ENCODE measurements at regions not wholly inside any gene's neighbourhood (a gene's known extent, or its start where the extent isn't known, plus 50 kb on each side); places are given as distances from the start of the nearest gene placed in this dataset.

DNA sequence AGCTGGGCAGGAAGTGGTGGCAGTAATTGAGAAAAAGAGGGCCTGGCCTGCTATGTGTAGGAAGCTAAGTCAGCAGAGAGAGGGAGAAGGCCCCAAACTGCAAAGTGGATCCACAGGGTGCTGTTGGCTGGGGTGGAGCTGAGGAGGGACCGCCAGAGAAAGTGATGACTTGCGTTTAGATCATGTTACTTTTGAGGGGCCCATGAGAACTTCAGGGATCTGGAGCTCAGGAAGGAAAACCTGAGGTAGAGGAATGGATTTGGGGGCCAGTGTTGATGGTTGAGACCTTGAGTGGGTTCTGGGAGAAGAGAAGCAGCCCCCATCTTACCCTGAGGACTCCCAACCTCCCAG lies 155.5 kb downstream of the MRPL14 start:
- DNase-seq, result no peak
- peak overlapping the region in 1 of 2 donors; percentile 73 for H3K27ac ChIP-seq (ENCODE audit: low read depth in 1 of 2, low read length in 1 of 2)
- H3K4me1 ChIP-seq (ENCODE audit: control insufficient read depth in 5 of 5, insufficient read depth in 5 of 5, low read length in 5 of 5), result peaks cover 0 to 45% (median 31%) of the 10 kb centered on the region in 5 donors
- peaks cover 0 to 2% (median 0%) of the 10 kb centered on the region in 3 donors for H3K27me3 ChIP-seq (ENCODE audit: control insufficient read depth in 3 of 3, insufficient read depth in 3 of 3, low read length in 2 of 3)
- H3K9ac ChIP-seq (ENCODE audit: insufficient read depth in 1 of 2, low read length in 2 of 2), result no peak overlapping the region
- peaks cover 0 to 3% (median 0%) of the 10 kb centered on the region in 4 donors for H3K9me3 ChIP-seq (ENCODE audit: control insufficient read depth in 4 of 4, insufficient read depth in 3 of 4, low read length in 3 of 4)
- no peaks in the 10 kb centered on the region for H3K36me3 ChIP-seq (ENCODE audit: control insufficient read depth in 4 of 4, insufficient read depth in 4 of 4, low read length in 4 of 4)
- WGBS, 2 donors, result 97 to 100% methylated on average over 2 of the region's 2 CpGs
- H3K4me3 ChIP-seq, result no peak overlapping the region
- TF ChIP-seq CTCF (IDR thresholded peaks at IDR 0.05; ENCODE audit: control extremely low read depth, extremely low read depth), result no peak
- no peak for ATAC-seq (ENCODE audit: insufficient read depth, low FRiP score)

DNA sequence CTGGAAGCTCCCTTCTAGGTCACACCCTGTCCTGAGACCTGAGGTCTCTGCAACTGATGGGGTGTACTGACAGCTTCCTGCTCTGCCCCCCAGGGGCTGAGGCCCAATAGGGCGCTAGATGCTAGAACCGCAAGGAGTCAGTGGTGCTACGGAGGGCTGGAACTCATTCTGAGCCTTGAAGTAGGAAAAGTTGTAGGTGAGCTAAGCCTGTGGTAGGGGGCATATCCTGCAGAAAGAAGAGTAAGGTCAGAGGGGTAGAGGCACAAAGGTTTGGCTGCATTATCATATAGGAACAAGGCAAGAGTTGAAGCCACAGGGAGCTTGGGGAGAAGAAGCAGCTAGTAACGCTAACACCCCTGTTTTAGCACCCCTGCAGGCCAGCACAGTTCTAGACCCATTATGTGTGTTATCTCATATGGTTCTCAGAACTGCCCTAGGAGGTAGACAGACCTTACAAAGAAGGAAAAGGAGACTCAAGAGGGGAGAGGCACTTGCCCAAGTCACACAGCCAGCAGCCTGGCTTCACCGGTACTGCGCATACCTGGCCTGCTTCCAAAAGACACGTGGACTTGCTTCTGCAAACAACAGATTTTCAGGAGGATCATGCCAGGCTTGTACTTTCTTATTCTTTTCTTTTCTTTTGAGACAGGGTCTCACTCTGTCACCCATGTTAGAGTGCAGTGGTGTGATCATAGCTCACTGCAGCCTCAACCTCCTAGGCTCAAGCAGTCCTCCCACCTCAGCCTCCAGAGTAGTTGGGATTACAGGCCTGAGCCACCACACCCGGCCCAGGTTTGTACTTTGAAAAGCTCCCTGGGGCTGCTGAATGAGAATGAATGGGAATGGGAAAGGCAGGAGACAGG lies 156.1 kb downstream of the MRPL14 start:
- no peaks in the 10 kb centered on the region for H3K36me3 ChIP-seq (ENCODE audit: control insufficient read depth in 4 of 4, insufficient read depth in 4 of 4, low read length in 4 of 4)
- peaks cover 0 to 3% (median 0%) of the 10 kb centered on the region in 4 donors for H3K9me3 ChIP-seq (ENCODE audit: control insufficient read depth in 4 of 4, insufficient read depth in 3 of 4, low read length in 3 of 4)
- H3K27ac ChIP-seq (ENCODE audit: low read depth in 1 of 2, low read length in 1 of 2), result peak overlapping the region in 1 of 2 donors; percentile 73
- DNase-seq, result peak in 2 of 3 donors; percentile 70 to 80
- no peak overlapping the region for H3K4me3 ChIP-seq
- ATAC-seq (ENCODE audit: insufficient read depth, low FRiP score), result no peak
- H3K27me3 ChIP-seq (ENCODE audit: control insufficient read depth in 3 of 3, insufficient read depth in 3 of 3, low read length in 2 of 3), result peaks cover 0 to 2% (median 0%) of the 10 kb centered on the region in 3 donors
- TF ChIP-seq CTCF (IDR thresholded peaks at IDR 0.05; ENCODE audit: control extremely low read depth, extremely low read depth), result no peak
- H3K9ac ChIP-seq (ENCODE audit: insufficient read depth in 1 of 2, low read length in 2 of 2), result no peak overlapping the region
- H3K4me1 ChIP-seq (ENCODE audit: control insufficient read depth in 5 of 5, insufficient read depth in 5 of 5, low read length in 5 of 5), result peaks cover 0 to 45% (median 31%) of the 10 kb centered on the region in 5 donors
- 82 to 84% methylated on average over 8 of the region's 8 CpGs for WGBS, 2 donors

GRCh38 chr6:43970068-43970912 lies 157.0 kb downstream of the MRPL14 start:
- no peaks in the 10 kb centered on the region for H3K36me3 ChIP-seq (ENCODE audit: control insufficient read depth in 4 of 4, insufficient read depth in 4 of 4, low read length in 4 of 4)
- no peak overlapping the region for H3K4me3 ChIP-seq
- no peak overlapping the region for H3K27ac ChIP-seq (ENCODE audit: low read depth in 1 of 2, low read length in 1 of 2)
- WGBS, 2 donors, result 80 to 84% methylated on average over 3 of the region's 3 CpGs
- H3K27me3 ChIP-seq (ENCODE audit: control insufficient read depth in 3 of 3, insufficient read depth in 3 of 3, low read length in 2 of 3), result no peaks in the 10 kb centered on the region
- no peaks in the 10 kb centered on the region for H3K9me3 ChIP-seq (ENCODE audit: control insufficient read depth in 4 of 4, insufficient read depth in 3 of 4, low read length in 3 of 4)
- DNase-seq, result no peak
- no peak for TF ChIP-seq CTCF (IDR thresholded peaks at IDR 0.05; ENCODE audit: control extremely low read depth, extremely low read depth)
- no peak for ATAC-seq (ENCODE audit: insufficient read depth, low FRiP score)
- H3K4me1 ChIP-seq (ENCODE audit: control insufficient read depth in 5 of 5, insufficient read depth in 5 of 5, low read length in 5 of 5), result peaks cover 0 to 45% (median 31%) of the 10 kb centered on the region in 5 donors
- no peak overlapping the region for H3K9ac ChIP-seq (ENCODE audit: insufficient read depth in 1 of 2, low read length in 2 of 2)

Data from lung (tissue), 11 donors.